ENCODE measurements at regions not wholly inside any gene's neighbourhood (a gene's known extent, or its start where the extent isn't known, plus 50 kb on each side); places are given as distances from the start of the nearest gene placed in this dataset.

DNA sequence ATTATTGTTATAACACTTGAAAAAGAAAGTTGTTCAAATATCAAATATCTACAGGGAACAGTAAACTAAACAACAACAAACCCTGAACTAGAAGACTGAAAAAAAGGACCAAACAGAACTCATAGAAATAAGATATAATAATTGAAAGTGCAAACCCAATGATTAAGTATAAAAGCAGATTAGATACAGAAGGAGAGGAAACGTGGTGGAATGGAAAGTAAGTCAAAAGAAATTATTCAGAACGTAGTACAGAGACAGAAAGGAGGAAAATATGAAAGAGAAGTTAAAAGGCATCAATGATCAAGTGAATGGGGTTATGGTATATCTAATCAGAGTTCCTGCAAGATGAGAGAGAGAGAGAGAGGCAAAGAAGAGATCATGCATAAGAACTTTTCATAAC lies 174.2 kb upstream of the DACH1 start:
- TF ChIP-seq FOXM1 (CRISPR knock-in tag; IDR thresholded peaks at IDR 0.05) (no peak), RBM22 (optimal IDR thresholded peaks at IDR 0.05; ENCODE audit: low read length) (no peak), KDM1A (CRISPR knock-in tag; IDR thresholded peaks at IDR 0.05) (no peak)
- TF ChIP-seq, protein P1, sequence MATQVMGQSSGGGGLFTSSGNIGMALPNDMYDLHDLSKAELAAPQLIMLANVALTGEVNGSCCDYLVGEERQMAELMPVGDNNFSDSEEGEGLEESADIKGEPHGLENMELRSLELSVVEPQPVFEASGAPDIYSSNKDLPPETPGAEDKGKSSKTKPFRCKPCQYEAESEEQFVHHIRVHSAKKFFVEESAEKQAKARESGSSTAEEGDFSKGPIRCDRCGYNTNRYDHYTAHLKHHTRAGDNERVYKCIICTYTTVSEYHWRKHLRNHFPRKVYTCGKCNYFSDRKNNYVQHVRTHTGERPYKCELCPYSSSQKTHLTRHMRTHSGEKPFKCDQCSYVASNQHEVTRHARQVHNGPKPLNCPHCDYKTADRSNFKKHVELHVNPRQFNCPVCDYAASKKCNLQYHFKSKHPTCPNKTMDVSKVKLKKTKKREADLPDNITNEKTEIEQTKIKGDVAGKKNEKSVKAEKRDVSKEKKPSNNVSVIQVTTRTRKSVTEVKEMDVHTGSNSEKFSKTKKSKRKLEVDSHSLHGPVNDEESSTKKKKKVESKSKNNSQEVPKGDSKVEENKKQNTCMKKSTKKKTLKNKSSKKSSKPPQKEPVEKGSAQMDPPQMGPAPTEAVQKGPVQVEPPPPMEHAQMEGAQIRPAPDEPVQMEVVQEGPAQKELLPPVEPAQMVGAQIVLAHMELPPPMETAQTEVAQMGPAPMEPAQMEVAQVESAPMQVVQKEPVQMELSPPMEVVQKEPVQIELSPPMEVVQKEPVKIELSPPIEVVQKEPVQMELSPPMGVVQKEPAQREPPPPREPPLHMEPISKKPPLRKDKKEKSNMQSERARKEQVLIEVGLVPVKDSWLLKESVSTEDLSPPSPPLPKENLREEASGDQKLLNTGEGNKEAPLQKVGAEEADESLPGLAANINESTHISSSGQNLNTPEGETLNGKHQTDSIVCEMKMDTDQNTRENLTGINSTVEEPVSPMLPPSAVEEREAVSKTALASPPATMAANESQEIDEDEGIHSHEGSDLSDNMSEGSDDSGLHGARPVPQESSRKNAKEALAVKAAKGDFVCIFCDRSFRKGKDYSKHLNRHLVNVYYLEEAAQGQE (IDR thresholded peaks at IDR 0.05; ENCODE audit: borderline replicate concordance in 1 of 2, low read depth in 1 of 2, low read length in 2 of 2): no peak
